OCI-LY7 (cell line): ENCODE measurements at regions not wholly inside any gene's neighbourhood (a gene's known extent, or its start where the extent isn't known, plus 50 kb on each side); places are given as distances from the start of the nearest gene placed in this dataset.

ENCODE experiments used
- BruUV-seq: library from RNA; stranded (reverse); fragments of 400-500 nt; replicated peaks from 2 replicates; lab custom pipeline; 2021; lab: Mats Ljungman, UMichigan
- CTCF ChIA-PET: fragments of 300-600 bp; sonication (Branson Sonifier 250); formaldehyde crosslinking; loops from one replicate; lab custom pipeline; 2022; ENCODE audit warnings: antibody characterized with exemption; ENCODE audit not compliant: unreplicated experiment; lab: Charles Lee
- POLR2A ChIA-PET: fragments of 300-600 bp; sonication (Branson Sonifier 250); formaldehyde crosslinking; loops from one replicate; lab custom pipeline; 2022; ENCODE audit warnings: antibody characterized with exemption; lab: Charles Lee
- DNase-seq: peaks from one replicate; pipeline ENCODE4 v3.0.0-alpha.2; 2015; ENCODE audit warnings: low spot score
- H2AFZ ChIP-seq: fragments of 200-600 bp; sonication (generic), shearing (Covaris generic); 2 replicates; pipeline ENCODE4 v1.6.1; 2014; ENCODE audit warnings: mild to moderate bottlenecking, antibody characterized with exemption, low read length, moderate library complexity
- H3K27ac ChIP-seq: fragments of 200-600 bp; sonication (generic); 2 replicates; pipeline ENCODE4 v1.5.1; 2014; ENCODE audit warnings: mixed run types, low read depth, mild to moderate bottlenecking, moderate library complexity, low read length, inconsistent platforms; ENCODE audit not compliant: poor library complexity, severe bottlenecking
- H3K36me3 ChIP-seq: fragments of 200-600 bp; sonication (generic); 2 replicates; pipeline ENCODE4 v1.6.1; 2014; ENCODE audit warnings: mild to moderate bottlenecking, antibody characterized with exemption, low read length, moderate library complexity, mixed read lengths; ENCODE audit not compliant: insufficient read depth
- H3K4me1 ChIP-seq: fragments of 200-600 bp; sonication (generic); 2 replicates; pipeline ENCODE4 v1.5.1; 2014; ENCODE audit warnings: mild to moderate bottlenecking, low read length; ENCODE audit not compliant: insufficient read depth, poor library complexity, severe bottlenecking
- H3K4me2 ChIP-seq: fragments of 200-600 bp; sonication (generic); 2 replicates; pipeline ENCODE4 v1.6.1; 2014; ENCODE audit warnings: mild to moderate bottlenecking, low read length
- H3K4me3 ChIP-seq: fragments of 200-600 bp; sonication (generic); 2 replicates; pipeline ENCODE4 v1.5.1; 2014; ENCODE audit warnings: mild to moderate bottlenecking, low read depth, low read length; ENCODE audit not compliant: poor library complexity, severe bottlenecking
- H3K79me2 ChIP-seq: fragments of 200-600 bp; sonication (generic); 2 replicates; pipeline ENCODE4 v1.6.1; 2016; ENCODE audit warnings: low read depth, mild to moderate bottlenecking, low read length, moderate library complexity, mixed read lengths; ENCODE audit not compliant: insufficient read depth
- H3K9me2 ChIP-seq: fragments of 200-600 bp; sonication (generic); 2 replicates; pipeline ENCODE4 v1.6.1; 2016; ENCODE audit warnings: mild to moderate bottlenecking, low read length, mixed read lengths; ENCODE audit not compliant: insufficient read depth
- H3K9me3 ChIP-seq: fragments of 200-600 bp; sonication (generic); 2 replicates; pipeline ENCODE4 v1.6.1; 2014; ENCODE audit warnings: mild to moderate bottlenecking, mixed run types, low read length, mixed read lengths
- H4K20me1 ChIP-seq: fragments of 200-600 bp; sonication (generic); 2 replicates; pipeline ENCODE4 v1.6.1; 2014; ENCODE audit warnings: mild to moderate bottlenecking, antibody characterized with exemption, low read length, moderate library complexity, mixed read lengths; ENCODE audit not compliant: insufficient read depth
- EZH2phosphoT487 ChIP-seq: fragments of 200-600 bp; sonication (generic); IDR thresholded peaks from 2 replicates; pipeline ENCODE4 v1.6.1; 2018; ENCODE audit warnings: low read depth, borderline replicate concordance, mild to moderate bottlenecking, mixed run types, antibody characterized with exemption, low read length, moderate library complexity, mixed read lengths
- intact Hi-C: fragments of 100-400 bp; cut with micrococcal nuclease; formaldehyde crosslinking; loops from one replicate; pipeline ENCODE4 v1.10.0; 2022; ENCODE audit not compliant: unreplicated experiment
- TF ChIP-seq, protein P1 (sequence below): fragments of 200-600 bp; sonication (generic); conservative IDR thresholded peaks from 2 replicates; pipeline ENCODE4 v1.5.1; 2014; ENCODE audit warnings: mild to moderate bottlenecking, antibody characterized with exemption, low read length, moderate library complexity, mixed read lengths

DNA sequence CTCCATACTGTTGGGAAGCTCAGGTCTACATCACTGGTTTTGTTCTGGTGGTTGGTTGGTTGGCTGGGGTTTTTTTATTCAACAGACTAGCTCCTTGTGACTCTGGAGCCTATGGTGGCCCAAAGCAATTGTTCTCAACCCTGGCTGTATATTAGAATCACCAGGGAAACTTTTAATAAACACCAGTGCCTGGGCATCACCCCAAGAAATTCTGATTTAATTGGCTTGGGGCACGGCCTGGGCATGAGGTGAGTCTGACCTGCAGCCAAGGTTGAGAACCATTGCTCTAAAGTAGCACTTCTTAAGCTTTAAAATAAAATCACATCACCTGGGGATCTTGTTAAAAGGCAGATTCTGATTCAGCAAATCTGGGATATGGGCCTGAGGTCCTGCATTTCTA, 184.1 kb downstream of the C1D start:
- intact Hi-C loops, result no loop called here
- H4K20me1 ChIP-seq, result no peaks in the 10 kb centered on the region
- no peaks in the 10 kb centered on the region for H3K9me3 ChIP-seq
- H3K4me2 ChIP-seq, result no peak overlapping the region
- no peak overlapping the region for H2AFZ ChIP-seq
- no peaks in the 10 kb centered on the region for H3K4me1 ChIP-seq
- CTCF ChIA-PET, result no interaction called here
- H3K9me2 ChIP-seq, result no peaks in the 10 kb centered on the region
- no TSS peak for BruUV-seq
- no peaks in the 10 kb centered on the region for H3K36me3 ChIP-seq
- no peak overlapping the region for H3K27ac ChIP-seq
- H3K4me3 ChIP-seq, result no peak overlapping the region
- DNase-seq, result no peak
- H3K79me2 ChIP-seq, result no peaks in the 10 kb centered on the region
- POLR2A ChIA-PET, result interaction anchor here (0.6 kb wide), 1 partner anchor 185 kb away, joined by 7 read pairs; no protein-coding TSS in a partner anchor
- TF ChIP-seq, protein P1, sequence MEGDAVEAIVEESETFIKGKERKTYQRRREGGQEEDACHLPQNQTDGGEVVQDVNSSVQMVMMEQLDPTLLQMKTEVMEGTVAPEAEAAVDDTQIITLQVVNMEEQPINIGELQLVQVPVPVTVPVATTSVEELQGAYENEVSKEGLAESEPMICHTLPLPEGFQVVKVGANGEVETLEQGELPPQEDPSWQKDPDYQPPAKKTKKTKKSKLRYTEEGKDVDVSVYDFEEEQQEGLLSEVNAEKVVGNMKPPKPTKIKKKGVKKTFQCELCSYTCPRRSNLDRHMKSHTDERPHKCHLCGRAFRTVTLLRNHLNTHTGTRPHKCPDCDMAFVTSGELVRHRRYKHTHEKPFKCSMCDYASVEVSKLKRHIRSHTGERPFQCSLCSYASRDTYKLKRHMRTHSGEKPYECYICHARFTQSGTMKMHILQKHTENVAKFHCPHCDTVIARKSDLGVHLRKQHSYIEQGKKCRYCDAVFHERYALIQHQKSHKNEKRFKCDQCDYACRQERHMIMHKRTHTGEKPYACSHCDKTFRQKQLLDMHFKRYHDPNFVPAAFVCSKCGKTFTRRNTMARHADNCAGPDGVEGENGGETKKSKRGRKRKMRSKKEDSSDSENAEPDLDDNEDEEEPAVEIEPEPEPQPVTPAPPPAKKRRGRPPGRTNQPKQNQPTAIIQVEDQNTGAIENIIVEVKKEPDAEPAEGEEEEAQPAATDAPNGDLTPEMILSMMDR, result no peak
- no peak for TF ChIP-seq EZH2phosphoT487

- no TSS peak for BruUV-seq
- TF ChIP-seq, protein P1, result no peak
- no peak for TF ChIP-seq EZH2phosphoT487
- H3K9me2 ChIP-seq, result no peaks in the 10 kb centered on the region
- H3K9me3 ChIP-seq, result no peaks in the 10 kb centered on the region
- no peaks in the 10 kb centered on the region for H3K4me1 ChIP-seq
- intact Hi-C loops, result no loop called here
- H3K27ac ChIP-seq, result no peak overlapping the region
- H3K79me2 ChIP-seq, result no peaks in the 10 kb centered on the region
- DNase-seq, result no peak
- H2AFZ ChIP-seq, result no peak overlapping the region
- no peak overlapping the region for H3K4me3 ChIP-seq
- H3K36me3 ChIP-seq, result no peaks in the 10 kb centered on the region
- no peak overlapping the region for H3K4me2 ChIP-seq
- ChIA-PET POLR2A (interaction anchor here (1.0 kb wide), 1 partner anchor 10 kb away, joined by 7 read pairs; no protein-coding TSS in a partner anchor), CTCF (no interaction called here)
- no peaks in the 10 kb centered on the region for H4K20me1 ChIP-seq
Observed at GRCh38 chr2:67879586-67880290, 183.1 kb downstream of the C1D start.

GRCh38 chr2:67880291-67880761, 182.5 kb downstream of the C1D start:
- no peak overlapping the region for H2AFZ ChIP-seq
- H3K9me2 ChIP-seq, result no peaks in the 10 kb centered on the region
- no peaks in the 10 kb centered on the region for H4K20me1 ChIP-seq
- no peaks in the 10 kb centered on the region for H3K4me1 ChIP-seq
- no peak for DNase-seq
- POLR2A ChIA-PET, result interaction anchor here (1.0 kb wide), 1 partner anchor 10 kb away, joined by 7 read pairs; no protein-coding TSS in a partner anchor
- H3K79me2 ChIP-seq, result no peaks in the 10 kb centered on the region
- no peaks in the 10 kb centered on the region for H3K9me3 ChIP-seq
- no peak overlapping the region for H3K4me3 ChIP-seq
- no peaks in the 10 kb centered on the region for H3K36me3 ChIP-seq
- no peak overlapping the region for H3K27ac ChIP-seq
- no TSS peak for BruUV-seq
- no peak for TF ChIP-seq EZH2phosphoT487
- TF ChIP-seq, protein P1, result no peak
- CTCF ChIA-PET, result no interaction called here
- intact Hi-C loops, result no loop called here
- no peak overlapping the region for H3K4me2 ChIP-seq
